ENCODE measurements at regions not wholly inside any gene's neighbourhood (a gene's known extent, or its start where the extent isn't known, plus 50 kb on each side); places are given as distances from the start of the nearest gene placed in this dataset.
A peak's percentile ranks its signal among the peaks of the same experiment; 100 is the strongest.

DNA sequence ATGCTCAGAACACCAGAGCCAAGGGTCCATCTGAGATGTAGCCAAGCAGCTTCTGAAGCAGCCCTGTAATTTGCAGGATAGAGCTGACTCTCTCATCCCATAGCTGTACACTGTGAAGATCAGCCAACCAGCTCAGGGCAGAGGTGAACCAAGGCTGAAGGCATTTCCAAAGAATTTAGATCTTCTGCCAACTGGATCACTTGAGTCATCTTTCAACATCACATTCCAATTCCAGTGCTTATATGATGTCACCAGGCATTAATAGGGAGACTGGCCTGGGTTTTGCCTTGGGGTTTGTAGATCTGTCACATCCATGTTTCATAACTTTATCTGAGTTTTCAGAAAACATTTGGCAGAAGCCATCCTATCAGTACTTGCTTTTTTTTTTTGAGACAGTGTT, 98.2 kb downstream of the NR2F2 start:
- TF ChIP-seq, protein P1, sequence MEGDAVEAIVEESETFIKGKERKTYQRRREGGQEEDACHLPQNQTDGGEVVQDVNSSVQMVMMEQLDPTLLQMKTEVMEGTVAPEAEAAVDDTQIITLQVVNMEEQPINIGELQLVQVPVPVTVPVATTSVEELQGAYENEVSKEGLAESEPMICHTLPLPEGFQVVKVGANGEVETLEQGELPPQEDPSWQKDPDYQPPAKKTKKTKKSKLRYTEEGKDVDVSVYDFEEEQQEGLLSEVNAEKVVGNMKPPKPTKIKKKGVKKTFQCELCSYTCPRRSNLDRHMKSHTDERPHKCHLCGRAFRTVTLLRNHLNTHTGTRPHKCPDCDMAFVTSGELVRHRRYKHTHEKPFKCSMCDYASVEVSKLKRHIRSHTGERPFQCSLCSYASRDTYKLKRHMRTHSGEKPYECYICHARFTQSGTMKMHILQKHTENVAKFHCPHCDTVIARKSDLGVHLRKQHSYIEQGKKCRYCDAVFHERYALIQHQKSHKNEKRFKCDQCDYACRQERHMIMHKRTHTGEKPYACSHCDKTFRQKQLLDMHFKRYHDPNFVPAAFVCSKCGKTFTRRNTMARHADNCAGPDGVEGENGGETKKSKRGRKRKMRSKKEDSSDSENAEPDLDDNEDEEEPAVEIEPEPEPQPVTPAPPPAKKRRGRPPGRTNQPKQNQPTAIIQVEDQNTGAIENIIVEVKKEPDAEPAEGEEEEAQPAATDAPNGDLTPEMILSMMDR (IDR thresholded peaks at IDR 0.05): no peak
- TF ChIP-seq POLR2A (IDR thresholded peaks at IDR 0.05) (no peak), POLR2AphosphoS5 (IDR thresholded peaks at IDR 0.05) (peak in 1 of 3 donors; percentile 45)

Measured in breast epithelium (tissue), 3 donors.